ENCODE measurements at regions not wholly inside any gene's neighbourhood (a gene's known extent, or its start where the extent isn't known, plus 50 kb on each side); places are given as distances from the start of the nearest gene placed in this dataset.

GRCh38 chr10:6348096-6348874 is 145.6 kb downstream of the PFKFB3 start:
- intact Hi-C loops (cut with micrococcal nuclease; ENCODE audit: unreplicated experiment) (no loop called here), in situ Hi-C loops (cut with HindIII; ENCODE audit: extremely low pct_ligation_motif_present, low pct_unique_long_range_greater_than_20kb) (no loop called here)
- H3K4me3 ChIP-seq (replicated peaks in 1 of 3; ENCODE audit: insufficient read depth in 1 of 3, low read depth in 2 of 3, low read length in 3 of 3), result no peak overlapping the region
- H3K27me3 ChIP-seq (ENCODE audit: control insufficient read depth in 1 of 2, insufficient read depth in 2 of 2, low read length in 2 of 2), result peaks cover 0 to 15% of the 10 kb centered on the region in 2 experiments; a peak in 3 of 5 replicates
- H3K9ac ChIP-seq (ENCODE audit: insufficient read depth, low read depth, low read length), result no peak overlapping the region
- no peak for FAIRE-seq
- ChIA-PET POLR2A (no interaction called here), CTCF (ENCODE audit: low intra/inter-chr PET ratio, low total read pairs) (no interaction called here)
- no peaks in the 10 kb centered on the region for H3K36me3 ChIP-seq (replicated peaks in 1 of 2; ENCODE audit: control insufficient read depth in 1 of 2, insufficient read depth in 2 of 2, low read length in 2 of 2)
- BruUV-seq (replicated peaks), result no TSS peak
- H3K79me2 ChIP-seq (ENCODE audit: insufficient read depth, low read length), result no peaks in the 10 kb centered on the region
- H2AFZ ChIP-seq (ENCODE audit: low read length), result no peak overlapping the region
- peaks cover 1% of the 10 kb centered on the region; the same call in 1 of the 2 replicates for H3K4me1 ChIP-seq (ENCODE audit: insufficient read depth, low read length)
- no peak overlapping the region for H3K4me2 ChIP-seq (ENCODE audit: low read depth, low read length)
- H4K20me1 ChIP-seq (ENCODE audit: insufficient read depth, low read length), result no peaks in the 10 kb centered on the region
- TF ChIP-seq ZNF660 (CRISPR knock-in tag; IDR thresholded peaks at IDR 0.05; ENCODE audit: borderline replicate concordance, low read depth) (no peak), CEBPB (IDR thresholded peaks at IDR 0.05; ENCODE audit: borderline replicate concordance, low read depth, low read length) (peak; percentile 61), ZNF512B (CRISPR knock-in tag; IDR thresholded peaks at IDR 0.05; ENCODE audit: borderline replicate concordance) (no peak), NFE2L2 (IDR thresholded peaks at IDR 0.05; ENCODE audit: low read length) (no peak), SP4 (CRISPR knock-in tag; IDR thresholded peaks at IDR 0.05) (no peak)
- H3K27ac ChIP-seq (ENCODE audit: extremely low read length, insufficient read depth, low read length), result no peak overlapping the region
- no peak for ATAC-seq
- 46% methylated on average over 16 of the region's 16 CpGs for WGBS (ENCODE audit: low lambda C conversion rate)
- no peaks in the 10 kb centered on the region for H3K9me3 ChIP-seq (ENCODE audit: low read length)
- no peak for DNase-seq (ENCODE audit: low spot score)
